AG10803 (cell line): ENCODE measurements at regions not wholly inside any gene's neighbourhood (a gene's known extent, or its start where the extent isn't known, plus 50 kb on each side); places are given as distances from the start of the nearest gene placed in this dataset.
A peak's percentile ranks its signal among the peaks of the same experiment; 100 is the strongest.

Source experiments
- DNase-seq: peaks from one replicate; pipeline ENCODE4 v3.0.0; 2010; ENCODE audit warnings: low read depth
- H3K4me3 ChIP-seq: 2 replicates; pipeline ENCODE4 v1.5.1; 2011; ENCODE audit warnings: mild to moderate bottlenecking, low read length, control low read depth
- TF ChIP-seq, protein P1 (sequence below): conservative IDR thresholded peaks from 2 replicates; pipeline ENCODE4 v1.5.1; 2011; ENCODE audit warnings: mild to moderate bottlenecking, low read length, control low read depth, inconsistent platforms

DNA sequence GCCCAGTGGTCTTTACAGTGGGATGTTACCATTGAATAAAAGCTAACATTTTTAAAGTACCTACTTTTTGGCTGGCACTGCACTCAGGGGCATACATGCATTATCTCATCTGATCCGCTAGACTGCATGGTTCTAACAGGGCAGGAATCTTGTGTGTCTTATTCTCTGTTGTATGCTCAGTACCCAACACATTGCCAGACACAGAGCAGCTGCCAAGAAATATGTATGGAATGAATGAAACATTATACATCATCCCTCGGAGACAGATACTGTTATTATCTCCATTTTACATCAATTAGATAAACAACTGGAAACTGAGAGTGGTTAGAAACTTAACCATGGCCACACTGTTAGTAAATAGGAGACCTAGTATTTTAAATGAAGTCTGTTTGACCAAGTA is 74.1 kb upstream of the CDH11 start:
- TF ChIP-seq, protein P1, sequence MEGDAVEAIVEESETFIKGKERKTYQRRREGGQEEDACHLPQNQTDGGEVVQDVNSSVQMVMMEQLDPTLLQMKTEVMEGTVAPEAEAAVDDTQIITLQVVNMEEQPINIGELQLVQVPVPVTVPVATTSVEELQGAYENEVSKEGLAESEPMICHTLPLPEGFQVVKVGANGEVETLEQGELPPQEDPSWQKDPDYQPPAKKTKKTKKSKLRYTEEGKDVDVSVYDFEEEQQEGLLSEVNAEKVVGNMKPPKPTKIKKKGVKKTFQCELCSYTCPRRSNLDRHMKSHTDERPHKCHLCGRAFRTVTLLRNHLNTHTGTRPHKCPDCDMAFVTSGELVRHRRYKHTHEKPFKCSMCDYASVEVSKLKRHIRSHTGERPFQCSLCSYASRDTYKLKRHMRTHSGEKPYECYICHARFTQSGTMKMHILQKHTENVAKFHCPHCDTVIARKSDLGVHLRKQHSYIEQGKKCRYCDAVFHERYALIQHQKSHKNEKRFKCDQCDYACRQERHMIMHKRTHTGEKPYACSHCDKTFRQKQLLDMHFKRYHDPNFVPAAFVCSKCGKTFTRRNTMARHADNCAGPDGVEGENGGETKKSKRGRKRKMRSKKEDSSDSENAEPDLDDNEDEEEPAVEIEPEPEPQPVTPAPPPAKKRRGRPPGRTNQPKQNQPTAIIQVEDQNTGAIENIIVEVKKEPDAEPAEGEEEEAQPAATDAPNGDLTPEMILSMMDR: no peak
- DNase-seq: no peak
- H3K4me3 ChIP-seq: no peak overlapping the region

- no peak overlapping the region for H3K4me3 ChIP-seq
- TF ChIP-seq, protein P1: no peak
- no peak for DNase-seq
Observed at GRCh38 chr16:65185241-65185778, 63.4 kb upstream of the CDH11 start.

GRCh38 chr16:65181071-65181561 is 59.3 kb upstream of the CDH11 start:
- DNase-seq: peak; percentile 72
- TF ChIP-seq, protein P1: peak; percentile 40
- H3K4me3 ChIP-seq: no peak overlapping the region

GRCh38 chr16:65178151-65178550 is 56.3 kb upstream of the CDH11 start:
- DNase-seq: peak; percentile 44
- TF ChIP-seq, protein P1: no peak
- no peak overlapping the region for H3K4me3 ChIP-seq

DNA sequence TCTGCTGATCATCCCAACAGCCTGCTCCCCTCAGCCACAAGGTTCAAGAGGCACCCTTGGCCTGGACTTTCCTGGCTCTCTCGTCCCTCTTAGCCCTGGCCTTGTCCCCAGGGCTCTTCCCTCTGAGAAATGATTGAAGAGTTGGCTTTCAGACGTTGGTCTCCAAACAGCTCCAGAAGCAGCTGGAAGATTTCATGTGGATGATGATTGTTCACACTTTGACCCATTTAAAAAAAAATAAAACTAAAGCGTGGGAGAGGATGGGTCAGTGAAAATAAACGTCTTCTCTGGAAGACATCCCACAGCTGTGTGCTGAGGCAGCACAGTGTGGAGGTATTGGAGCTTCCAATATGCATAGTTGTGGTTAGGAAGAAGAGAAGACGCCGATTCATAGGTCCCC is 54.7 kb upstream of the CDH11 start:
- H3K4me3 ChIP-seq: no peak overlapping the region
- DNase-seq: peak; percentile 89

GRCh38 chr16:65172356-65172755 is 50.5 kb upstream of the CDH11 start:
- TF ChIP-seq, protein P1: no peak
- H3K4me3 ChIP-seq: no peak overlapping the region
- no peak for DNase-seq

More for the DNA sequence above, 54.7 kb upstream of the CDH11 start:
- TF ChIP-seq, protein P1: no peak
